H9 (cell line): ENCODE measurements at regions not wholly inside any gene's neighbourhood (a gene's known extent, or its start where the extent isn't known, plus 50 kb on each side); places are given as distances from the start of the nearest gene placed in this dataset.

Experiments used
- DNase-seq: peaks from one replicate; pipeline ENCODE4 v3.0.0-alpha.2; 2017
- H2AFZ ChIP-seq: one replicate; pipeline ENCODE4 v1.6.1; 2013; ENCODE audit warnings: mild to moderate bottlenecking, low read length, control low read depth, moderate library complexity
- H2AK5ac ChIP-seq: 2 replicates; pipeline ENCODE4 v1.6.1; 2013; ENCODE audit warnings: low read length, control low read depth, mixed read lengths; ENCODE audit not compliant: insufficient read length
- H2BK120ac ChIP-seq: one replicate; pipeline ENCODE4 v1.6.1; 2013; ENCODE audit warnings: low read depth, mild to moderate bottlenecking, low read length, control low read depth, inconsistent platforms; ENCODE audit not compliant: poor library complexity, severe bottlenecking
- H2BK12ac ChIP-seq: 2 replicates; pipeline ENCODE4 v1.6.1; 2013; ENCODE audit warnings: low read length, control low read depth, mixed read lengths, low read depth; ENCODE audit not compliant: insufficient read length
- H2BK15ac ChIP-seq: 2 replicates; pipeline ENCODE4 v1.6.1; 2013; ENCODE audit warnings: low read depth, low read length, control low read depth
- H2BK20ac ChIP-seq: one replicate; pipeline ENCODE4 v1.6.1; 2013; ENCODE audit warnings: low read depth, mild to moderate bottlenecking, low read length, control low read depth, inconsistent platforms; ENCODE audit not compliant: poor library complexity, severe bottlenecking
- H2BK5ac ChIP-seq: 2 replicates; pipeline ENCODE4 v1.6.1; 2013; ENCODE audit warnings: low read length, control low read depth, mixed read lengths; ENCODE audit not compliant: insufficient read length
- H3K14ac ChIP-seq: 2 replicates; pipeline ENCODE4 v1.6.1; 2013; ENCODE audit warnings: low read length, control low read depth; ENCODE audit not compliant: insufficient read depth
- H3K18ac ChIP-seq: 2 replicates; pipeline ENCODE4 v1.6.1; 2013; ENCODE audit warnings: low read depth, mild to moderate bottlenecking, mixed read lengths, low read length, control low read depth; ENCODE audit not compliant: insufficient read length
- H3K23ac ChIP-seq: 2 replicates; pipeline ENCODE4 v1.6.1; 2013; ENCODE audit warnings: low read length, control low read depth, mixed read lengths, low read depth; ENCODE audit not compliant: insufficient read length
- H3K23me2 ChIP-seq: 2 replicates; pipeline ENCODE4 v1.6.1; 2013; ENCODE audit warnings: low read depth, mild to moderate bottlenecking, mixed read lengths, low read length, control low read depth; ENCODE audit not compliant: insufficient read length, poor library complexity, severe bottlenecking
- H3K27ac ChIP-seq: 2 replicates; pipeline ENCODE4 v1.5.1; 2013; ENCODE audit warnings: low read length, control low read depth, mixed read lengths, low read depth; ENCODE audit not compliant: insufficient read length
- H3K27me3 ChIP-seq: 2 replicates; pipeline ENCODE4 v1.6.1; 2013; ENCODE audit warnings: low read length, control low read depth, inconsistent platforms; ENCODE audit not compliant: insufficient read depth
- H3K4ac ChIP-seq: 2 replicates; pipeline ENCODE4 v1.6.1; 2013; ENCODE audit warnings: low read depth, mild to moderate bottlenecking, control low read depth, inconsistent platforms, low read length, moderate library complexity
- H3K4me1 ChIP-seq: 2 replicates; pipeline ENCODE4 v1.6.1; 2013; ENCODE audit warnings: low read length, control low read depth, inconsistent platforms; ENCODE audit not compliant: insufficient read depth
- H3K4me2 ChIP-seq: 2 replicates; pipeline ENCODE4 v1.6.1; 2013; ENCODE audit warnings: low read length, control low read depth, mixed read lengths; ENCODE audit not compliant: insufficient read length, insufficient read depth
- H3K56ac ChIP-seq: 2 replicates; pipeline ENCODE4 v1.6.1; 2013; ENCODE audit warnings: low read depth, mild to moderate bottlenecking, mixed read lengths, low read length, control low read depth; ENCODE audit not compliant: insufficient read length
- H3K79me1 ChIP-seq: 2 replicates; pipeline ENCODE4 v1.6.1; 2013; ENCODE audit warnings: low read depth, mild to moderate bottlenecking, moderate library complexity, low read length, control low read depth, inconsistent platforms; ENCODE audit not compliant: insufficient read depth, poor library complexity, severe bottlenecking
- H3K79me2 ChIP-seq: 2 replicates; pipeline ENCODE4 v1.6.1; 2013; ENCODE audit warnings: low read length, control low read depth, inconsistent platforms; ENCODE audit not compliant: insufficient read depth
- H3K9ac ChIP-seq: 2 replicates; pipeline ENCODE4 v1.6.1; 2013; ENCODE audit warnings: low read length, control low read depth, mixed read lengths; ENCODE audit not compliant: insufficient read length; ENCODE audit errors: extremely low read depth
- H3K9me3 ChIP-seq: one replicate; pipeline ENCODE4 v1.6.1; 2013; ENCODE audit warnings: low read depth, low read length, inconsistent platforms; ENCODE audit not compliant: control insufficient read depth
- H3T11ph ChIP-seq: one replicate; pipeline ENCODE4 v1.6.1; 2013; ENCODE audit warnings: mild to moderate bottlenecking, low read length, control low read depth, inconsistent platforms
- H4K20me1 ChIP-seq: one replicate; pipeline ENCODE4 v1.6.1; 2013; ENCODE audit not compliant: control insufficient read depth, insufficient read length, insufficient read depth
- H4K5ac ChIP-seq: 2 replicates; pipeline ENCODE4 v1.6.1; 2013; ENCODE audit warnings: low read depth, mild to moderate bottlenecking, mixed read lengths, low read length, control low read depth; ENCODE audit not compliant: insufficient read length
- H4K8ac ChIP-seq: replicated peaks from 2 replicates; pipeline ENCODE4 v1.6.1; 2013; ENCODE audit warnings: low read length, control low read depth, mixed read lengths, low read depth; ENCODE audit not compliant: insufficient read length
- H4K91ac ChIP-seq: 2 replicates; pipeline ENCODE4 v1.6.1; 2013; ENCODE audit warnings: low read depth, mild to moderate bottlenecking, moderate library complexity, mixed read lengths, low read length, control low read depth; ENCODE audit not compliant: insufficient read length
- H3K27ac Mint-ChIP-seq, 3 experiments: 2 replicates in 2 of 3; 3 replicates in 1 of 3; pipeline ENCODE4 v1.8.0; 2020 to 2021; ENCODE audit warnings: mixed read lengths in 3 of 3, mild to moderate bottlenecking in 1 of 3, moderate library complexity in 1 of 3
- H3K27me3 Mint-ChIP-seq: 2 replicates; pipeline ENCODE4 v1.8.0; 2021; ENCODE audit warnings: low read depth, mild to moderate bottlenecking, moderate library complexity, mixed read lengths
- H3K36me3 Mint-ChIP-seq, 3 experiments: 2 replicates in 2 of 3; 3 replicates in 1 of 3; pipeline ENCODE4 v1.8.0; 2020 to 2021; ENCODE audit warnings: low read depth in 3 of 3, mixed read lengths in 3 of 3; ENCODE audit not compliant: insufficient read depth in 1 of 3
- H3K4me1 Mint-ChIP-seq, 2 experiments: 2 replicates each; pipeline ENCODE4 v1.8.0; 2020; ENCODE audit warnings: mixed read lengths in 2 of 2
- H3K4me3 Mint-ChIP-seq, 2 experiments: 2 replicates in 1 of 2; 3 replicates in 1 of 2; pipeline ENCODE4 v1.8.0; 2020 to 2021; ENCODE audit warnings: mild to moderate bottlenecking in 2 of 2, mixed read lengths in 2 of 2, moderate library complexity in 1 of 2
- H3K9me3 Mint-ChIP-seq, 2 experiments: 2 replicates in 1 of 2; 3 replicates in 1 of 2; pipeline ENCODE4 v1.8.0; 2020; ENCODE audit warnings: mild to moderate bottlenecking in 2 of 2, mixed read lengths in 2 of 2, moderate library complexity in 1 of 2
- WGBS: extraction: QIAGEN DNeasy Blood & Tissue Kit; methylation state at CpG from one replicate; pipeline ENCODE4 v1.1.7; 2013; ENCODE audit warnings: missing lambda C conversion rate, low lambda C conversion rate, mixed read lengths; ENCODE audit not compliant: insufficient read length; ENCODE audit errors: extremely low coverage; 5-methylcytosine and 5-hydroxymethylcytosine counted together
- TF ChIP-seq, protein P1 (sequence below): fragments of 200-600 bp; sonication (generic); conservative IDR thresholded peaks from 3 replicates; pipeline ENCODE4 v1.8.0; 2021; ENCODE audit warnings: antibody characterized with exemption, mild to moderate bottlenecking

DNA sequence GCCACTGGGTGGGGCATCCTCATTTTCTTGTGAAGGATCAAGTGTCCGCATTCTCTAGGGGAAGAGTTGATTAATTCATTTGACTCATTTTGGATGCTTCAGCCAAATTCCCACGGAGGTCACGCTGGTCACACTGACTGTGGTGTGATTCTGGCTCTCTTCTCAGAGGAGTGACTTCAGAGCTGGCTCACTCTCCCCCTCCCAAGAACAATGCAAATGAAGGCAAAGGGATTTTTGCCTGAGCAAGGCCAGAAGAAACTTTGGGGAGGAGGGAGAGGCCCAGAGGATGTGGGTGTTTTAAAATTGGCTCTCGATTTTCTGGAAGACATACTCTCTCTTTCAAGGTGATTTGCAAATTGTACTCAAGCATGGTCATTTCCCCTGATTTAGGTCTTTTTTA, 51.1 kb upstream of the LMO2 start:
- H2AK5ac ChIP-seq: no peak overlapping the region
- no peak overlapping the region for H2BK5ac ChIP-seq
- H3T11ph ChIP-seq: no peak overlapping the region
- H3K18ac ChIP-seq: no peak overlapping the region
- H3K9me3 ChIP-seq: no peaks in the 10 kb centered on the region
- no peak overlapping the region for H3K4me2 ChIP-seq
- no peaks in the 10 kb centered on the region for H3K4me1 ChIP-seq
- no peaks in the 10 kb centered on the region for H3K23me2 ChIP-seq
- no peak overlapping the region for H2BK120ac ChIP-seq
- WGBS: no CpG with 5 or more reads among the region's 4 CpGs
- H4K5ac ChIP-seq: no peak overlapping the region
- H3K9ac ChIP-seq: no peak overlapping the region
- TF ChIP-seq, protein P1, sequence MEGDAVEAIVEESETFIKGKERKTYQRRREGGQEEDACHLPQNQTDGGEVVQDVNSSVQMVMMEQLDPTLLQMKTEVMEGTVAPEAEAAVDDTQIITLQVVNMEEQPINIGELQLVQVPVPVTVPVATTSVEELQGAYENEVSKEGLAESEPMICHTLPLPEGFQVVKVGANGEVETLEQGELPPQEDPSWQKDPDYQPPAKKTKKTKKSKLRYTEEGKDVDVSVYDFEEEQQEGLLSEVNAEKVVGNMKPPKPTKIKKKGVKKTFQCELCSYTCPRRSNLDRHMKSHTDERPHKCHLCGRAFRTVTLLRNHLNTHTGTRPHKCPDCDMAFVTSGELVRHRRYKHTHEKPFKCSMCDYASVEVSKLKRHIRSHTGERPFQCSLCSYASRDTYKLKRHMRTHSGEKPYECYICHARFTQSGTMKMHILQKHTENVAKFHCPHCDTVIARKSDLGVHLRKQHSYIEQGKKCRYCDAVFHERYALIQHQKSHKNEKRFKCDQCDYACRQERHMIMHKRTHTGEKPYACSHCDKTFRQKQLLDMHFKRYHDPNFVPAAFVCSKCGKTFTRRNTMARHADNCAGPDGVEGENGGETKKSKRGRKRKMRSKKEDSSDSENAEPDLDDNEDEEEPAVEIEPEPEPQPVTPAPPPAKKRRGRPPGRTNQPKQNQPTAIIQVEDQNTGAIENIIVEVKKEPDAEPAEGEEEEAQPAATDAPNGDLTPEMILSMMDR: no peak
- no peak for DNase-seq
- H3K23ac ChIP-seq: no peak overlapping the region
- no peak overlapping the region for H3K14ac ChIP-seq
- Mint-ChIP-seq H3K27ac (peak overlapping the region in 1 of 3 experiments; percentile 20; a peak in 1 of 7 replicates), H3K9me3 (no peaks in the 10 kb centered on the region), H3K27me3 (no peaks in the 10 kb centered on the region), H3K4me1 (peaks cover 8% of the 10 kb centered on the region in 2 experiments), H3K36me3 (no peaks in the 10 kb centered on the region), H3K4me3 (no peak overlapping the region)
- no peaks in the 10 kb centered on the region for H3K79me2 ChIP-seq
- H2BK15ac ChIP-seq: no peak overlapping the region
- no peak overlapping the region for H2BK12ac ChIP-seq
- no peak overlapping the region for H2AFZ ChIP-seq
- H3K27me3 ChIP-seq: no peaks in the 10 kb centered on the region
- no peaks in the 10 kb centered on the region for H3K79me1 ChIP-seq
- no peak overlapping the region for H3K4ac ChIP-seq
- H4K20me1 ChIP-seq: no peaks in the 10 kb centered on the region
- no peak overlapping the region for H3K56ac ChIP-seq
- no peak overlapping the region for H2BK20ac ChIP-seq
- H4K91ac ChIP-seq: no peak overlapping the region
- H3K27ac ChIP-seq: no peak overlapping the region
- H4K8ac ChIP-seq: no peak overlapping the region
